HEK293T (cell line): ENCODE measurements at regions not wholly inside any gene's neighbourhood (a gene's known extent, or its start where the extent isn't known, plus 50 kb on each side); places are given as distances from the start of the nearest gene placed in this dataset.

Experiments used
- CTCF ChIA-PET: fragments of 350-600 bp; formaldehyde crosslinking; extraction: SDS; loops from one replicate; lab custom pipeline; 2021; ENCODE audit warnings: antibody characterized with exemption, inconsistent platforms; lab: Yijun Ruan, JAX
- POLR2A ChIA-PET: fragments of 350-600 bp; formaldehyde crosslinking; extraction: SDS; loops from one replicate; lab custom pipeline; 2020; ENCODE audit warnings: antibody characterized with exemption, inconsistent platforms; lab: Yijun Ruan, JAX
- DNase-seq: peaks from one replicate; pipeline ENCODE4 v3.0.0; 2012; ENCODE audit warnings: mixed read lengths; ENCODE audit errors: extremely low spot score
- ARNT ChIP-seq: fragments of 450-650 bp; IDR thresholded peaks from 2 replicates; pipeline ENCODE4 v1.6.1; 2017; ENCODE audit warnings: mild to moderate bottlenecking
- BHLHE40 ChIP-seq: fragments of 450-650 bp; IDR thresholded peaks from 2 replicates; pipeline ENCODE4 v1.6.1; 2016; ENCODE audit warnings: mild to moderate bottlenecking, moderate library complexity, borderline replicate concordance
- CTBP1 ChIP-seq: fragments of 450-650 bp; IDR thresholded peaks from 2 replicates; pipeline ENCODE4 v1.6.1; 2016; ENCODE audit warnings: borderline replicate concordance
- ELF4 ChIP-seq: fragments of 450-650 bp; IDR thresholded peaks from 2 replicates; pipeline ENCODE4 v1.6.1; 2017; ENCODE audit warnings: antibody characterized with exemption
- FOXA1 ChIP-seq: fragments of 450-650 bp; IDR thresholded peaks from 2 replicates; pipeline ENCODE4 v1.6.1; 2016; ENCODE audit warnings: mild to moderate bottlenecking
- FOXK2 ChIP-seq: fragments of 450-650 bp; IDR thresholded peaks from 2 replicates; pipeline ENCODE4 v1.6.1; 2016; ENCODE audit warnings: mild to moderate bottlenecking
- FOXM1 ChIP-seq: fragments of 450-650 bp; IDR thresholded peaks from 2 replicates; pipeline ENCODE4 v1.6.1; 2017; ENCODE audit warnings: mild to moderate bottlenecking, borderline replicate concordance
- HDGF ChIP-seq: fragments of 450-650 bp; IDR thresholded peaks from 2 replicates; pipeline ENCODE4 v1.6.1; 2017; ENCODE audit warnings: antibody characterized with exemption, borderline replicate concordance
- L3MBTL2 ChIP-seq: fragments of 450-650 bp; conservative IDR thresholded peaks from 2 replicates; pipeline ENCODE4 v1.6.1; 2016; ENCODE audit warnings: mild to moderate bottlenecking
- LEF1 ChIP-seq: fragments of 450-650 bp; IDR thresholded peaks from 2 replicates; pipeline ENCODE4 v1.6.1; 2017; ENCODE audit warnings: mild to moderate bottlenecking, borderline replicate concordance
- NFRKB ChIP-seq: fragments of 450-650 bp; IDR thresholded peaks from 2 replicates; pipeline ENCODE4 v1.6.1; 2016; ENCODE audit warnings: mild to moderate bottlenecking, moderate library complexity
- PKNOX1 ChIP-seq: fragments of 450-650 bp; IDR thresholded peaks from 2 replicates; pipeline ENCODE4 v1.6.1; 2016
- SP1 ChIP-seq: fragments of 450-650 bp; IDR thresholded peaks from 2 replicates; pipeline ENCODE4 v1.6.1; 2017
- SUZ12 ChIP-seq: fragments of 450-650 bp; IDR thresholded peaks from 2 replicates; pipeline ENCODE4 v1.6.1; 2016; ENCODE audit warnings: mild to moderate bottlenecking
- TARDBP ChIP-seq: fragments of 450-650 bp; IDR thresholded peaks from 2 replicates; pipeline ENCODE4 v1.6.1; 2016
- ZNF384 ChIP-seq: fragments of 450-650 bp; IDR thresholded peaks from 2 replicates; pipeline ENCODE4 v1.6.1; 2016

GRCh38 chr6:11486959-11487358 lies 50.6 kb upstream of the TMEM170B start:
- no peak for TF ChIP-seq ARNT
- TF ChIP-seq SP1, result no peak
- no peak for TF ChIP-seq HDGF
- DNase-seq, result no peak
- CTCF ChIA-PET, result no interaction called here
- POLR2A ChIA-PET, result no interaction called here

GRCh38 chr6:11486486-11486885 lies 51.1 kb upstream of the TMEM170B start:
- no peak for DNase-seq
- ChIA-PET POLR2A (no interaction called here), CTCF (no interaction called here)
- no peak for TF ChIP-seq FOXM1
- TF ChIP-seq FOXA1, result no peak
- TF ChIP-seq BHLHE40, result no peak
- TF ChIP-seq ELF4, result no peak
- TF ChIP-seq TARDBP, result no peak
- no peak for TF ChIP-seq CTBP1
- no peak for TF ChIP-seq FOXK2
- no peak for TF ChIP-seq LEF1
- no peak for TF ChIP-seq SP1
- no peak for TF ChIP-seq HDGF
- TF ChIP-seq PKNOX1, result no peak
- no peak for TF ChIP-seq ZNF384
- no peak for TF ChIP-seq L3MBTL2
- no peak for TF ChIP-seq ARNT

GRCh38 chr6:11486051-11486450 lies 51.5 kb upstream of the TMEM170B start:
- no peak for DNase-seq
- CTCF ChIA-PET, result no interaction called here
- POLR2A ChIA-PET, result no interaction called here
- TF ChIP-seq LEF1 (no peak), ARNT (no peak), SUZ12 (no peak), TARDBP (no peak), FOXK2 (no peak), FOXA1 (no peak), HDGF (no peak)

GRCh38 chr6:11485271-11485670 lies 52.3 kb upstream of the TMEM170B start:
- no peak for TF ChIP-seq FOXK2
- TF ChIP-seq ZNF384, result no peak
- no peak for TF ChIP-seq TARDBP
- no peak for TF ChIP-seq HDGF
- no peak for TF ChIP-seq ELF4
- TF ChIP-seq NFRKB, result no peak
- no peak for TF ChIP-seq BHLHE40
- TF ChIP-seq PKNOX1, result no peak
- no peak for TF ChIP-seq SUZ12
- TF ChIP-seq CTBP1, result no peak
- no peak for TF ChIP-seq SP1
- TF ChIP-seq FOXA1, result no peak
- no peak for TF ChIP-seq LEF1
- TF ChIP-seq ARNT, result no peak
- TF ChIP-seq FOXM1, result no peak
- TF ChIP-seq L3MBTL2, result no peak
- CTCF ChIA-PET, result interaction anchor here (0.9 kb wide), 1 partner anchor 11 kb away, joined by 3 read pairs; no protein-coding TSS in a partner anchor
- DNase-seq, result no peak
- POLR2A ChIA-PET, result no interaction called here

GRCh38 chr6:11484441-11484840 lies 53.1 kb upstream of the TMEM170B start:
- ChIA-PET CTCF (interaction anchor here (0.9 kb wide), 1 partner anchor 12 kb away, joined by 3 read pairs; no protein-coding TSS in a partner anchor), POLR2A (no interaction called here)

GRCh38 chr6:11482616-11483015 lies 54.9 kb upstream of the TMEM170B start:
- CTCF ChIA-PET, result no interaction called here

More at GRCh38 chr6:11484441-11484840, 53.1 kb upstream of the TMEM170B start:
- no peak for TF ChIP-seq BHLHE40
- TF ChIP-seq CTBP1, result no peak
- TF ChIP-seq HDGF, result no peak
- no peak for TF ChIP-seq LEF1
- no peak for TF ChIP-seq TARDBP
- DNase-seq, result no peak

GRCh38 chr6:11480541-11480940 lies 57.0 kb upstream of the TMEM170B start:
- DNase-seq, result no peak
- CTCF ChIA-PET, result interaction anchor here (0.7 kb wide), 1 partner anchor 9 kb away, joined by 4 read pairs; no protein-coding TSS in a partner anchor
- POLR2A ChIA-PET, result no interaction called here
- TF ChIP-seq HDGF, result no peak
- no peak for TF ChIP-seq L3MBTL2

More at GRCh38 chr6:11482616-11483015, 54.9 kb upstream of the TMEM170B start:
- POLR2A ChIA-PET, result no interaction called here
- TF ChIP-seq L3MBTL2 (no peak), SUZ12 (no peak), TARDBP (no peak), ARNT (no peak), NFRKB (no peak), PKNOX1 (no peak), FOXM1 (no peak), HDGF (no peak)
- DNase-seq, result no peak

- ChIA-PET POLR2A (no interaction called here), CTCF (no interaction called here)
- DNase-seq, result no peak
- TF ChIP-seq ARNT, result no peak
- TF ChIP-seq TARDBP, result no peak
- TF ChIP-seq CTBP1, result no peak
These were observed 58.3 kb upstream of the TMEM170B start for GRCh38 chr6:11479296-11479695.
